Caco-2 (cell line): ENCODE measurements at regions not wholly inside any gene's neighbourhood (a gene's known extent, or its start where the extent isn't known, plus 50 kb on each side); places are given as distances from the start of the nearest gene placed in this dataset.

Experiments used
- BruUV-seq: library from RNA; stranded (reverse); fragments of 400-500 nt; replicated peaks from 2 replicates; lab custom pipeline; 2021; lab: Mats Ljungman, UMichigan
- CTCF ChIA-PET: fragments of 300-600 bp; sonication (Branson Sonifier 250); formaldehyde crosslinking; loops from one replicate; lab custom pipeline; 2022; ENCODE audit warnings: antibody characterized with exemption; lab: Charles Lee
- POLR2A ChIA-PET: fragments of 300-600 bp; sonication (Branson Sonifier 250); formaldehyde crosslinking; loops from one replicate; lab custom pipeline; 2022; ENCODE audit warnings: antibody characterized with exemption; lab: Charles Lee
- DNase-seq, 2 experiments: peaks; one replicate each; pipeline versions ENCODE4 v3.0.0 to v3.0.0-alpha.2; 2020 to 2022
- H3K27me3 ChIP-seq: replicated peaks from 2 replicates; pipeline ENCODE4 v1.6.0; 2011; ENCODE audit warnings: low read length; ENCODE audit not compliant: control insufficient read depth, insufficient read depth
- H3K36me3 ChIP-seq: 2 replicates; pipeline ENCODE4 v1.5.1; 2011; ENCODE audit warnings: low read length; ENCODE audit not compliant: control insufficient read depth, insufficient read depth
- H3K4me1 ChIP-seq: fragments of 250-450 bp; sonication (Bioruptor Pico); 2 replicates; pipeline ENCODE4 v1.5.1; 2020; ENCODE audit warnings: mild to moderate bottlenecking
- H3K4me3 ChIP-seq: 2 replicates; pipeline ENCODE4 v1.5.1; 2011; ENCODE audit warnings: low read depth, mild to moderate bottlenecking, control low read depth, low read length
- H3K9me3 ChIP-seq: fragments of 250-450 bp; sonication (Bioruptor Pico); 2 replicates; pipeline ENCODE4 v1.5.1; 2020; ENCODE audit warnings: mild to moderate bottlenecking, moderate library complexity
- H3K27ac Mint-ChIP-seq: one replicate; pipeline ENCODE4 v1.8.0; 2022; ENCODE audit warnings: mixed read lengths; ENCODE audit not compliant: unreplicated experiment
- H3K27me3 Mint-ChIP-seq: one replicate; pipeline ENCODE4 v1.8.0; 2022; ENCODE audit warnings: mixed read lengths; ENCODE audit not compliant: insufficient read depth, unreplicated experiment
- H3K36me3 Mint-ChIP-seq: one replicate; pipeline ENCODE4 v1.8.0; 2022; ENCODE audit warnings: mild to moderate bottlenecking, mixed read lengths; ENCODE audit not compliant: insufficient read depth, unreplicated experiment
- H3K4me1 Mint-ChIP-seq: one replicate; pipeline ENCODE4 v1.8.0; 2022; ENCODE audit warnings: low read depth, mixed read lengths; ENCODE audit not compliant: unreplicated experiment
- H3K4me3 Mint-ChIP-seq: one replicate; pipeline ENCODE4 v1.8.0; 2022; ENCODE audit warnings: mild to moderate bottlenecking, moderate library complexity, mixed read lengths; ENCODE audit not compliant: unreplicated experiment
- H3K9me3 Mint-ChIP-seq: one replicate; pipeline ENCODE4 v1.8.0; 2022; ENCODE audit warnings: mixed read lengths; ENCODE audit not compliant: unreplicated experiment
- CTCF ChIP-seq, 2 experiments: fragments of 200-600 bp in 1 of 2; IDR thresholded peaks; 1 replicate in 1 of 2; 2 replicates in 1 of 2; pipeline versions ENCODE4 v1.5.1 to v1.8.0; 2011 to 2022; ENCODE audit warnings: antibody characterized with exemption in 1 of 2, control low read depth in 1 of 2, inconsistent platforms in 1 of 2, low read depth in 1 of 2, low read length in 1 of 2, mild to moderate bottlenecking in 1 of 2, moderate library complexity in 1 of 2; ENCODE audit not compliant: insufficient read depth in 1 of 2, severe bottlenecking in 1 of 2, unreplicated experiment in 1 of 2
- intact Hi-C: fragments of 100-400 bp; cut with micrococcal nuclease; formaldehyde crosslinking; loops from one replicate; pipeline ENCODE4 v1.10.0; 2022; ENCODE audit not compliant: unreplicated experiment

DNA sequence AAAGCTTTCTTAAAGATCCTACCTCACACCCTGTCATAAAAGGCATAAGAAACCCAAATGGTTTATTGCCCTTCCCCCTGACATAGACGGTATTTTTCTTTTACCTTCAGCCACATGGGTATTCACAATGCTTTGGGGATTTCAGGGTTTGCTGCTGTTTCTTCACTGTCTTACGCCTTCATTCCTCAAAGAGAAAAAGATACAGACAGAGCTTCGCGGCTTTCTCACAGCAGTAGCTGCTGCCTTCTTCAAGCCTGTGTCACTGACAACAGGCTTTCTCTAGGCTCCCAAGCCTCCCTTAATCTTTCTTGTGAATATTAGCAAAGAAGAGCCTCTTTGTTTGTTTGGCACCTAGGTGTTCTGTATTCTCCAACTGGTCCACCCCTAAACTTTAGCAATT is 197.4 kb upstream of the ARID2 start:
- Histone ChIP-seq H3K36me3 (no peaks in the 10 kb centered on the region), H3K4me1 (no peaks in the 10 kb centered on the region), H3K27me3 (no peaks in the 10 kb centered on the region), H3K9me3 (0 out of 2 replicates have a peak, but pooled peaks cover 9% of the 10 kb centered on the region), H3K4me3 (no peak overlapping the region)
- no peaks in the 10 kb centered on the region for H3K36me3 Mint-ChIP-seq
- no peak for DNase-seq
- ChIA-PET POLR2A (no interaction called here), CTCF (no interaction called here)
- no peaks in the 10 kb centered on the region for H3K27me3 Mint-ChIP-seq
- intact Hi-C loops, result loop anchor here (10.0 kb wide), 1 partner anchor 357 kb away; no protein-coding TSS in a partner anchor
- no TSS peak for BruUV-seq
- H3K4me1 Mint-ChIP-seq, result no peaks in the 10 kb centered on the region
- no peak overlapping the region for H3K27ac Mint-ChIP-seq
- no peak for TF ChIP-seq CTCF (IDR thresholded peaks at IDR 0.05; ENCODE audit: insufficient read depth in 1 of 2, low read depth in 1 of 2, low read length in 1 of 2, severe bottlenecking in 1 of 2, unreplicated experiment in 1 of 2)
- peaks cover 9% of the 10 kb centered on the region for H3K9me3 Mint-ChIP-seq
- no peak overlapping the region for H3K4me3 Mint-ChIP-seq

- no peak overlapping the region for H3K4me3 ChIP-seq
- H3K4me1 ChIP-seq, result no peaks in the 10 kb centered on the region
- no peaks in the 10 kb centered on the region for H3K27me3 ChIP-seq
- H3K36me3 Mint-ChIP-seq, result no peaks in the 10 kb centered on the region
- intact Hi-C loops, result loop anchor here (10.0 kb wide), 1 partner anchor 361 kb away; no protein-coding TSS in a partner anchor
- TF ChIP-seq CTCF (IDR thresholded peaks at IDR 0.05; ENCODE audit: insufficient read depth in 1 of 2, low read depth in 1 of 2, low read length in 1 of 2, severe bottlenecking in 1 of 2, unreplicated experiment in 1 of 2), result no peak
- CTCF ChIA-PET, result no interaction called here
- no peak overlapping the region for H3K27ac Mint-ChIP-seq
- H3K36me3 ChIP-seq, result no peaks in the 10 kb centered on the region
- H3K9me3 Mint-ChIP-seq, result no peaks in the 10 kb centered on the region
- POLR2A ChIA-PET, result no interaction called here
- no peak for DNase-seq
- no peak overlapping the region for H3K4me3 Mint-ChIP-seq
- no peaks in the 10 kb centered on the region for H3K4me1 Mint-ChIP-seq
- H3K9me3 ChIP-seq, result no peaks in the 10 kb centered on the region
- no TSS peak for BruUV-seq
- H3K27me3 Mint-ChIP-seq, result no peaks in the 10 kb centered on the region
Measured at GRCh38 chr12:45535610-45536180, 193.8 kb upstream of the ARID2 start.

DNA sequence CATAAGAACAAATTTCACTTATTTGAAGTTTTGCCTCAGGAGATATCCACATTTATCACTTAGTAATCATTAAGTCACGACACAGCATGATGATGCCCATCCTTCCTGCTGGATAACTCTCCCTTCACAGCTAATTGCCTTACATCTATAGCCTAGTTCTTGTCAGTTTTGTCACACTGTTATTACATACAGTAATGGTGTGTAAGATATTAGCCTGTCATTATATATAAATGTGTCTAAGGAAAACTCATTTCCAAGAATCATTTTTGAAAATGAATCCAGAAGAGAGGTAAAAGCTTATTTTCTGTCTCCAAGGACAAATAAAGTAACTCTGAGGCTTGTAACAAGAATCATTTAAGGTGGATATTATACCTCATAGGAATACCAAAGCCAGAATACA is 193.2 kb upstream of the ARID2 start:
- Histone ChIP-seq H3K4me3 (no peak overlapping the region), H3K9me3 (no peaks in the 10 kb centered on the region), H3K4me1 (no peaks in the 10 kb centered on the region), H3K27me3 (no peaks in the 10 kb centered on the region), H3K36me3 (no peaks in the 10 kb centered on the region)
- Mint-ChIP-seq H3K27ac (no peak overlapping the region), H3K9me3 (no peaks in the 10 kb centered on the region), H3K4me3 (no peak overlapping the region), H3K27me3 (no peaks in the 10 kb centered on the region), H3K36me3 (no peaks in the 10 kb centered on the region), H3K4me1 (no peaks in the 10 kb centered on the region)
- DNase-seq, result no peak
- intact Hi-C loops, result loop anchor here (10.0 kb wide), 1 partner anchor 361 kb away; no protein-coding TSS in a partner anchor
- BruUV-seq, result no TSS peak
- POLR2A ChIA-PET, result no interaction called here
- CTCF ChIA-PET, result no interaction called here
- no peak for TF ChIP-seq CTCF (IDR thresholded peaks at IDR 0.05; ENCODE audit: insufficient read depth in 1 of 2, low read depth in 1 of 2, low read length in 1 of 2, severe bottlenecking in 1 of 2, unreplicated experiment in 1 of 2)
